K562 (cell line): ENCODE measurements at regions not wholly inside any gene's neighbourhood (a gene's known extent, or its start where the extent isn't known, plus 50 kb on each side); places are given as distances from the start of the nearest gene placed in this dataset.

Source experiments
- ATAC-seq: fragments of 200-7000 bp; cut with Tn5 transposase; 3 replicates; pipeline ENCODE4 v1.9.1; 2020; ENCODE audit warnings: moderate library complexity
- BruUV-seq: library from RNA; stranded (reverse); fragments of 400-500 nt; replicated peaks from 2 replicates; lab custom pipeline; 2021; lab: Mats Ljungman, UMichigan
- CTCF ChIA-PET: fragments of 300-600 bp; formaldehyde crosslinking; extraction: SDS; loops from one replicate; lab custom pipeline; 2021; ENCODE audit warnings: low intra/inter-chr PET ratio; lab: Yijun Ruan, JAX
- POLR2A ChIA-PET: fragments of 300-600, 350-650 bp; sonication (Branson Sonifier 250); formaldehyde crosslinking; extraction: SDS; loops from one replicate; lab custom pipeline; 2021; ENCODE audit warnings: antibody characterized with exemption, inconsistent platforms; lab: Yijun Ruan, JAX
- DNase-seq, 4 experiments: peaks; one replicate each; pipeline versions ENCODE4 v3.0.0 to v3.0.0-alpha.2; 2011 to 2018; ENCODE audit warnings: low spot score in 3 of 4, mixed read lengths in 3 of 4; ENCODE audit errors: extremely low read depth in 1 of 4
- FAIRE-seq: peaks from 2 replicates; lab custom pipeline; 2011; peaks lifted over from hg19 to GRCh38; lab: Jason Lieb, UNC
- H2AFZ ChIP-seq: 2 replicates; pipeline ENCODE4 v1.6.0; 2011; ENCODE audit warnings: low read depth, low read length, control low read depth, inconsistent platforms
- H3K27ac ChIP-seq: fragments of 200-600 bp; 3 replicates; pipeline ENCODE4 v1.8.0; 2011; ENCODE audit warnings: low read depth, mild to moderate bottlenecking, control low read depth, inconsistent platforms, low read length, moderate library complexity, mixed read lengths; ENCODE audit errors: extremely low read depth
- H3K27me3 ChIP-seq, 2 experiments: fragments of 300-600 bp in 1 of 2; 2 replicates in 1 of 2; 3 replicates in 1 of 2; pipeline versions ENCODE4 v1.6.0 to v1.8.0; 2011; ENCODE audit warnings: inconsistent platforms in 2 of 2, low read length in 2 of 2, mild to moderate bottlenecking in 1 of 2, mixed read lengths in 1 of 2, moderate library complexity in 1 of 2; ENCODE audit not compliant: control insufficient read depth in 2 of 2, insufficient read depth in 2 of 2
- H3K36me3 ChIP-seq: fragments of 300-600 bp; 3 replicates; pipeline ENCODE4 v1.8.0; 2011; ENCODE audit warnings: mild to moderate bottlenecking, low read length, inconsistent platforms; ENCODE audit not compliant: control insufficient read depth, insufficient read depth
- H3K4me1 ChIP-seq, 2 experiments: fragments of 200-600 bp in 1 of 2; replicated peaks in 1 of 2; 2 replicates in 1 of 2; 3 replicates in 1 of 2; pipeline versions ENCODE4 v1.5.1 to v1.8.0; 2011; ENCODE audit warnings: inconsistent platforms in 2 of 2, low read length in 2 of 2, mild to moderate bottlenecking in 1 of 2, mixed read lengths in 1 of 2, moderate library complexity in 1 of 2; ENCODE audit not compliant: control insufficient read depth in 2 of 2, insufficient read depth in 2 of 2
- H3K4me2 ChIP-seq: 2 replicates; pipeline ENCODE4 v1.6.1; 2011; ENCODE audit warnings: low read length, control low read depth, inconsistent platforms, mixed read lengths; ENCODE audit not compliant: insufficient read depth
- H3K4me3 ChIP-seq: fragments of 200-600 bp; sonication (generic), shearing (Covaris generic); 2 replicates; pipeline ENCODE4 v1.5.1; 2016; ENCODE audit warnings: control low read depth, inconsistent platforms
- H3K79me2 ChIP-seq: fragments of 200-600 bp; 3 replicates; pipeline ENCODE4 v1.8.0; 2011; ENCODE audit warnings: low read length, inconsistent platforms; ENCODE audit not compliant: control insufficient read depth, insufficient read depth
- H3K9ac ChIP-seq, 2 experiments: 2 replicates each; pipeline versions ENCODE4 v1.6.0 to v1.6.1; 2011; ENCODE audit warnings: low read depth in 2 of 2, low read length in 2 of 2, control low read depth in 1 of 2, inconsistent platforms in 1 of 2, mild to moderate bottlenecking in 1 of 2, mixed read lengths in 1 of 2; ENCODE audit not compliant: insufficient read depth in 1 of 2
- H3K9me1 ChIP-seq: one replicate; pipeline ENCODE4 v1.6.0; 2011; ENCODE audit warnings: inconsistent platforms, mild to moderate bottlenecking, low read length, moderate library complexity; ENCODE audit not compliant: control insufficient read depth, insufficient read depth
- H3K9me3 ChIP-seq: replicated peaks from 2 replicates; pipeline ENCODE4 v1.5.1; 2011; ENCODE audit warnings: low read depth, low read length, inconsistent platforms; ENCODE audit not compliant: control insufficient read depth, insufficient read depth
- H4K20me1 ChIP-seq: replicated peaks from 2 replicates; pipeline ENCODE4 v1.6.1; 2011; ENCODE audit warnings: low read length, inconsistent platforms, mixed read lengths; ENCODE audit not compliant: control insufficient read depth, insufficient read depth
- ASH1L ChIP-seq: fragments of 450-650 bp; IDR thresholded peaks from 2 replicates; pipeline ENCODE4 v1.6.1; 2018; ENCODE audit warnings: borderline replicate concordance, mild to moderate bottlenecking, low read depth; ENCODE audit not compliant: partially characterized antibody
- ATF4 ChIP-seq: fragments of 450-650 bp; formaldehyde crosslinking; IDR thresholded peaks from 2 replicates; pipeline ENCODE4 v1.4.0; 2022; ENCODE audit warnings: mild to moderate bottlenecking, moderate library complexity
- BCL6 ChIP-seq: fragments of 250-450 bp; sonication (Bioruptor Pico); IDR thresholded peaks from 2 replicates; pipeline ENCODE4 v1.4.0; 2020
- BHLHE40 ChIP-seq: IDR thresholded peaks from 2 replicates; pipeline ENCODE4 v1.6.1; 2011; ENCODE audit warnings: low read length, improper control_type of control experiment
- CAMTA2 ChIP-seq: fragments of 250-450 bp; sonication (Bioruptor Pico); conservative IDR thresholded peaks from 2 replicates; pipeline ENCODE4 v1.5.1; 2022
- ETS1 ChIP-seq: conservative IDR thresholded peaks from 2 replicates; pipeline ENCODE4 v1.6.1; 2011; ENCODE audit warnings: low read depth, mild to moderate bottlenecking, low read length; ENCODE audit not compliant: control insufficient read depth
- ETS2 ChIP-seq: IDR thresholded peaks from 2 replicates; pipeline ENCODE4 v1.6.1; 2016; ENCODE audit warnings: borderline replicate concordance, missing genetic modification characterization, mild to moderate bottlenecking, moderate library complexity, missing compliant biosample characterization; ENCODE audit not compliant: poor library complexity, severe bottlenecking
- HES1 ChIP-seq: fragments of 450-650 bp; IDR thresholded peaks from 2 replicates; pipeline ENCODE4 v1.6.1; 2016; ENCODE audit warnings: low read depth, mild to moderate bottlenecking, moderate library complexity
- IRF1 ChIP-seq: sonication (generic); formaldehyde crosslinking; IDR thresholded peaks from 2 replicates; pipeline ENCODE4 v1.8.0; 2022; ENCODE audit warnings: missing genetic modification reagents, mild to moderate bottlenecking, borderline replicate concordance
- MLX ChIP-seq, 2 experiments: fragments of 450-650 bp in 1 of 2; sonication (generic) in 1 of 2; formaldehyde crosslinking; conservative IDR thresholded peaks; 2 replicates each; pipeline versions ENCODE4 v1.4.0 to v1.8.1; 2020 to 2022; ENCODE audit warnings: mild to moderate bottlenecking in 1 of 2, missing genetic modification reagents in 1 of 2
- NCOA4 ChIP-seq: fragments of 450-650 bp; IDR thresholded peaks from 2 replicates; pipeline ENCODE4 v1.6.1; 2018; ENCODE audit warnings: mild to moderate bottlenecking; ENCODE audit not compliant: partially characterized antibody
- NFIC ChIP-seq: fragments of 450-650 bp; IDR thresholded peaks from 2 replicates; pipeline ENCODE4 v1.6.1; 2017; ENCODE audit warnings: mild to moderate bottlenecking, inconsistent platforms
- NR0B1 ChIP-seq: fragments of 450-650 bp; IDR thresholded peaks from one replicate; pipeline ENCODE4 v1.6.1; 2018; ENCODE audit warnings: mild to moderate bottlenecking, moderate library complexity; ENCODE audit not compliant: partially characterized antibody
- ZBTB33 ChIP-seq: sonication (generic); formaldehyde crosslinking; IDR thresholded peaks from 2 replicates; pipeline ENCODE4 v1.8.1; 2023; ENCODE audit warnings: mild to moderate bottlenecking, missing genetic modification reagents
- ZNF197 ChIP-seq: fragments of 200-800 bp; sonication (Bioruptor generic); IDR thresholded peaks from 2 replicates; pipeline ENCODE4 v1.6.1; 2016; ENCODE audit warnings: low read depth, missing genetic modification characterization, missing compliant biosample characterization
- ZNF830 ChIP-seq: fragments of 250-450 bp; sonication (Bioruptor Pico); IDR thresholded peaks from 2 replicates; pipeline ENCODE4 v1.5.0; 2021; ENCODE audit warnings: mild to moderate bottlenecking
- in situ Hi-C: fragments of 300-500 bp; cut with MboI; formaldehyde crosslinking; loops from 4 replicates; pipeline ENCODE4 v1.15.0; 2018; ENCODE audit warnings: inconsistent platforms, mixed read lengths
- intact Hi-C: fragments of 100-400 bp; cut with micrococcal nuclease; formaldehyde crosslinking; loops from 2 replicates; pipeline ENCODE4 v1.14.2; 2022

GRCh38 chr4:137300776-137301175, 231.5 kb downstream of the PCDH18 start:
- no peak overlapping the region for H3K9ac ChIP-seq
- no peaks in the 10 kb centered on the region for H4K20me1 ChIP-seq
- H3K4me3 ChIP-seq, result no peak overlapping the region
- no peaks in the 10 kb centered on the region for H3K4me1 ChIP-seq
- H3K79me2 ChIP-seq, result no peaks in the 10 kb centered on the region
- no peak overlapping the region for H3K4me2 ChIP-seq
- FAIRE-seq (no peak), DNase-seq (no peak), ATAC-seq (no peak)
- no peak overlapping the region for H3K27ac ChIP-seq
- POLR2A ChIA-PET, result no interaction called here
- H3K36me3 ChIP-seq, result no peaks in the 10 kb centered on the region
- no peak overlapping the region for H2AFZ ChIP-seq
- in situ Hi-C loops, result no loop called here
- H3K9me1 ChIP-seq, result no peaks in the 10 kb centered on the region
- intact Hi-C loops, result no loop called here
- H3K27me3 ChIP-seq, result no peaks in the 10 kb centered on the region
- BruUV-seq, result no TSS peak
- 0 out of 2 replicates have a peak, but pooled peaks cover 1% of the 10 kb centered on the region for H3K9me3 ChIP-seq
- CTCF ChIA-PET, result no interaction called here
- TF ChIP-seq NFIC, result no peak
- no peak for TF ChIP-seq ZNF197 (CRISPR knock-in tag)
- no peak for TF ChIP-seq NCOA4
- no peak for TF ChIP-seq IRF1
- TF ChIP-seq ASH1L, result no peak
- TF ChIP-seq ETS1, result no peak
- TF ChIP-seq HES1, result no peak
- no peak for TF ChIP-seq ATF4
- no peak for TF ChIP-seq BHLHE40
- TF ChIP-seq BCL6 (CRISPR knock-in tag), result no peak
- TF ChIP-seq NR0B1, result no peak
- TF ChIP-seq ETS2 (tag), result no peak
- no peak for TF ChIP-seq CAMTA2 (CRISPR knock-in tag)
- no peak for TF ChIP-seq ZNF830
- no peak for TF ChIP-seq MLX (CRISPR knock-in tag; conservative IDR thresholded peaks at IDR 0.05)
- no peak for TF ChIP-seq ZBTB33 (CRISPR knock-in tag)
